HG03103 (cell line): ENCODE measurements at regions not wholly inside any gene's neighbourhood (a gene's known extent, or its start where the extent isn't known, plus 50 kb on each side); places are given as distances from the start of the nearest gene placed in this dataset.
"Not testable (repeated sequence)": the region's sequence is repeated elsewhere in the genome, so short reads cannot be mapped to it uniquely, and the experiment has no call there.

ENCODE experiments used
- ATAC-seq: cut with Tn5 transposase; IDR thresholded peaks from one replicate; pipeline ENCODE4 v1.9.1; 2021; ENCODE audit warnings: low read depth; ENCODE audit not compliant: unreplicated experiment

DNA sequence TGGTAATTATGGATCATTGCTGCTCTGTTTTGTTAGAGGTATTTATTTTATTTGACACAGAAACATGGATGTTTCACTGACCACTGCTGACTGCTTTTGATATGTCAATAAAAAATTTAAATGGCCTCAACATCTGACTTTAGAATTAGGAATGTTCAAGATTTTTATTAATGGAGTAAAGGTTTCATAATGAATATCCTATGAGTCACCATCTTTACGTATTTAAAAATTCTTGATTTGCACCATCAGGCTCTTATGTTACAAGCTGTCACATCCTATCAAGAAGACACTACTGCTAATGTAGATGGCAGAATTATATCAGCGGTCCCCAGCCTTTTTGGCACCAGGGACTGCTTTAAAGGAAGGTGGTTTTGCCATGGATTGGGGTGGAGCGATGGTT is 578.7 kb upstream of the NRP1 start:
- ATAC-seq = no peak

DNA sequence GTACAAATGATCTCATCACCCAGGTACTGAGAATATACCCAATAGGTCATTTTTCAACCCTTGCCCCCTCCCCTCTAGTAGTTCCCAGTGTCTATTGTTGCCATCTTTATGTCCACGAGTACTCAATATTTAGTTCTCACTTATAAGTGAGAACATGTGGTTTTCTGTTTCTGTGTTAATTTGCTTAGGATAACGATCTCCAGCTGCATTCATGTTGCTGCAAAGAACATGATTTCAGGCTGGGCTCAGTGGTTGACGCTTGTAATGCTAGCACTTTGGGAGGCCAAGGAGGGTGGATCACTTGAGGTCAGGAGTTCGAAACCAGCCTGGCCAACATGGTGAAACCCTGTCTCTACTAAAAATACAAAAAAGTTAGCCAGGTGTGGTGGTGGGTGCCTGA is 575.0 kb upstream of the NRP1 start:
- not testable (repeated sequence) for ATAC-seq

DNA sequence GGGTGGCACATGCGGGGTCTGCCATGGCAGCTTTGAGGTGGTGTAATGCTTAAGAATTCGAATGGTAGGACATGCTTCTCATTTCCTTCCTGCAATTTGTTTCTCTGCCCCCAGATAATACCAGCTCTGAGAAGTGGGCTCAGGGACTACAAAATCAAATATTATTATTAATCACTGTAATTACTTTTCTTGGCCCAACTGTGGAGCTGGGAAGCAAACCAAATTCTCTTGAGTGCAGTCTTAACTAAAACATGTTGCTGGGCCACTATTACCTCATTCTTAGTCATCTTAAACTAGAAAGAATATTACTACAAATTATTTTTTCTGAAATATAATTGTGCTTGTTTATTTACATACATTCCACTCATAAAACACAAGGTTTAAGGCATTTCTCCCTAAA is 566.7 kb upstream of the NRP1 start:
- ATAC-seq = no peak

DNA sequence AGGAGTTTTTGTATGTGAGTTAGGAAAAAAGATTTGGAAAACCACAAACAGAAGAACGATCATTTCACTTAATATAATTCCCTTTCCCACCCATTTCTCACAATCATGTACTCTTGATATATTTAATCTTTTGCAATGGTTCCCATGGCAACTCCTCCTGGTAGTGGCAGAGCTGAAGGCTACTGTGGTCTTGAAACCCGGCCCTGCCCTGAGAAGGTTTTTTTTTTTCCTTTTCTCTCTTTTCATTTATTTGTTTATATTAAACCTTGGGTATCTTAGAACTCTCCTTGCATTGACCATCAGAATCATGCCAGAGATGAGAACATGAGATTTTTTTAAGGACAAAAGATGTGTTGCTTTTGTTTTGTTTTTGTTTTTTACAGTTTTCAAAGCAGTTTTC is 566.1 kb upstream of the NRP1 start:
- ATAC-seq = no peak

DNA sequence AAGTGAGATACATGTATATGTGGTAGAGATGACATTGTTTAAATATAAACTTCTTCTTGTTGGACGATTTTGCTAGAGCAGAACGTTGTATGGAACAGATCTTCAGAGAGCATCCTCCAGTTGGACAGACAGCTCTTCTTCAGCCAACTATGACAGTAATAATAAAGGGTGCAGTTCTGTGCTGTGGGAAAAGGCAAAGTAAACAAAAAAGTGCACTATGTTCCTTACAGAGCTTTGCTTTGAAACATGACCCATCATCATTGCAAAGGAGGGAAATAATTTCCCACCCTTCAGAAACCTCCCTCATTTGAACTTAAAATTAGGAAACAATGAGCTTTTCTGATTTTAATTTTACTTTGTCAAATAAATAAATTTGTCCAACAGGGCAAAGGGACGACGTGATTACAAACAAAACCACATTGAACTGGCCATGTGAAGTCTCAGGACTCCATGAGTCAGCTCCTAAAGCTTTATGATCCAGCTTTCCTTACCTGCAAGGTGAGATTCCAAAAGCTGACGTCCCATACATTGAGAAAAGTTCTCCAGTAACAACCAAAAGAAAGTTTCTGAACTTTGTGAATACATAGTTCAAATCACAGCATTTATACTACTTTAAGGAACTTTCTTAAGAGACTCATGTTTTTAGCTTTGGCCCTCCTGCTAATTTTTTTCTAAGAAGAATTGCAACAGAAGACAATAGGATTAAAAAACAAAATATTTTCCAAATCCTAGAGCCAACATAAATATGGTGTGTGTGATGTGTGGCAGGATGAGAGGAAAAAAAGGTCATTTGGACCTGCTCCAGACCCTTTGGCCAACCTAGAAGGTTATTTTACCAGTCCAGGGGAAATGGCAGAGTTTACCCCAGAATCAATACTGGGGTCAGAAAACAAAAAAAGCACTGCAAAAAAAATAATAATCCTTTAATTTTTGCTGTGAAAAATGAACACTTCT is 565.4 kb upstream of the NRP1 start:
- ATAC-seq = no peak

DNA sequence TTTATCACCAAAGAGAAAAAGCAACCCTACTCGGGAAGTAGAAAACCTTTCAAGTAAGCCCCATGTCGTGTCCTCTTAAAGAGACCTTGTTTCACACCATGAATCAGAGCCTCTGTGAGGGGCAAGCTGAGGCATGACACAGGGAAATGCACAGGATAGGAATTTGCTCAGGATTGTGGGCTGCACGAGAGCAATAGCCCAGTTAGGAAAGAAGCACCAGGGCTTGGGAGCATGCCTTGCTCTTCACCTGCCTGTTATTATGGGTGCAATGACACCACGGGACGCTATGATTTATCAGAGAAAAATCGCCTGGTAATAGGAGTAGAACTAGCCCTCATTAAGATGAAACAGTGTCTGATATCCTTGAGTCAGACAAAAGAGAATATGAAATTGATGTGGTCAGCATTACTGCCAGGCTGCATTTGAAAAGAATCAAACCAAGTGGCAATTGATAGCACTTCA is 562.9 kb upstream of the NRP1 start:
- no peak for ATAC-seq

DNA sequence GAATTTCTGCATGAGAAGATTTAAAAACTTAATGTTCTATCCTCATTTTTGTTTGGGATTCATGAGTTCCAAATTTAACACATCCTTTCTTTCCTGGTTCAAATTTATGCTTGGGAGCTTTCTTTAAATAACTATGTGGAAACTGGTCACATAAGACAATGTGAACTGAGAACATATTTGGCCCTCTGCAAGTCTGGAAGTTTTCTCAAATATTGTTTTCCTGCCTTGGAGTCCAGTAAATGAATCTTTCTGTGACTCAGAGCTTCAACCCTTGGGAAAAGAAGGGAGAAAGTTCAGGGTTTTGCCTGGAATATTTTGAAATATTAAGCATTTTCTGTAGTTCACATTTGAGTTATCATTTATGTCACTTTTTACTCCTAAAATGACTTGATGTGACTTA is 559.0 kb upstream of the NRP1 start:
- ATAC-seq = no peak

DNA sequence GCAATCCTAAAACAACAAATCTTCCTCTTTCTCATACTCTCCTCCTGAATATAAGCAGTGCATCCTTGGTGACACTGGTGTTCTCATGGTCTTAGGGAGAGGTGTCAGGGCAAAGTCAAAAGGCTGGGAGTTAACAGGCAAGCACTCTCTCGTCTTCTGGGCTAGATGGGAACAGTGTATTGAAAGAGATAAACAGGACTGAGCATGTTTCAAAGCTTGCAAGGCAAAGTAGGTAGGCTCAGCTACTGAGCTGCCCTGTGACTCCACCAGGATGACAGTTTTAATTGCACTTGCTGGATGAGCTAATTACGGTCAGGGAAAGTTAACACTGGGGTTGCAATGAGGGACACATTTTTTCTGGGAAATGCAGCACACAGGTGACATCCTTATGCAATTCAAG is 554.9 kb upstream of the NRP1 start:
- no peak for ATAC-seq

DNA sequence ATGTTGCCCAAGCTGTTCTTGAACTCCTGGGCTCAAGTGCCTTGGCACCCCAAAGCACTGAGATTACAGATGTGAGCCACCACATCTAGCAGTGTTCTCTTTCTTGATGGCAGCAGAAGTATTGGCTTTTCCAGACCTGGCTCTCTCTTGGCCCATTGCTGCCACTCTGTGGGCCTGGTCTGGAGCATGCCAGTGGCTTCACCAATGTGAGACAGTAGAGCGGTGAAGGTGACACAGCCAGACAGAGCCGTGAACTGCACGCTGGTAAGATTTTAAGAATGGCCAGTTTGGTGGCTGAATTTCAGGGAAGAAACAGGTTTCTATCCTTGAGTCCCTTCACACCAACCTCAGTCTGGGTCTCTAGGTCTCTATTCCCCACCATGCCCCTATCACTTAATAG is 552.7 kb upstream of the NRP1 start:
- ATAC-seq = no peak

DNA sequence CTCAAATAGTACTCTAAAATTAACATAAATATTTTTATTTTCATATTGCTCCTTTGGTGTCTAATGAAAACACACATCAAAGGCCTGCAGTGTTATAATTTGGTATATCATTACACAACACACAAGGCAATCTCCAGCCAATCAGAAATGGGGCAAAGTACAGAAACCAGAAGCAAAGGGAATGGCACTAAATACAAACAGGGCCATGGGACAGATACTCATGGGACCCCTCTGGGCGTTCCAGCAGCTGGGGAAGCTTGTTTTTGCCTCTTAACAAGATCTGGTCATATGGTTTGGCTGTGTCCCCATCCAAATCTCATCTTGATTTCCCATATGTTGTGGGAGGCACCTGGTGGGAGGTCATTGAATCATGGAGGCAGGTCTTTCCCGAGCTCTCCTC is 551.8 kb upstream of the NRP1 start:
- ATAC-seq = no peak

DNA sequence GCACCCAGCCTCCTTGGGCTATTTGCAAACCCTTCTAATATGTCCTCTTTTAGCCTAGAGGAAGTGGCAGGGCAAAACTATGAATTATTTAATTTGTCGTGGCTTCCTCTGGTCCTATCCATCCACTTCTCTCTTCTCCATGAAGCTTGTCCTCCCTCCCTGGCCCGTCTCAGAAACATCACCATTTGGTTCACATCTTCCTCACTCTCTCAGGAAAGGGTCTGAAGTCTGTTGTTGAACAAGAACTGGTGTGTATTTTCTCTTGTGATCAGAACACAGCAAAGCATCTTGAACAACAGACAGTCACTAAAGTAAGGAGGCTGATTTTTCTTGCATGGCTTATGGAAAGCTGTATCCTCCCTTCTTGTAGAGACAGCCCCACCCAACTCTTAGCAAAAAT is 550.1 kb upstream of the NRP1 start:
- no peak for ATAC-seq

DNA sequence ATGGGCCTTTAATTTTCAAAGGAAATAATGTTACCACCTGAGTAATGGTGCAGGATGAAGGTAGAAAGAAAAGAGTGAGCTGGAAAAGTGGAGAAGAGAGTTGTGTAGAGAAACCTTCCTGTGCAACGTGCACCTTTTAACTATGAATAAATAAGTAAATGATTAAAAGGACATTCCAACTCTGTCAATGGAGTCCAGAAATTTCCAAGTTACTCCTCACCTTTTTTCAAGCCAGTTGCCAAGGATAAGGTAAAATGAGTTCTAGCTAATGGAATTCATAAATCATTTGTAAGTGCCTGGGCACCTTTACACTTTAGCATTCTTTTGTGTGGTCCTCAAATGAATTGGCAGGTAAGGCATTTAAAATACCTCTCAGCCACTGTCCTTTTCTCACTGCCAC is 549.4 kb upstream of the NRP1 start:
- no peak for ATAC-seq

DNA sequence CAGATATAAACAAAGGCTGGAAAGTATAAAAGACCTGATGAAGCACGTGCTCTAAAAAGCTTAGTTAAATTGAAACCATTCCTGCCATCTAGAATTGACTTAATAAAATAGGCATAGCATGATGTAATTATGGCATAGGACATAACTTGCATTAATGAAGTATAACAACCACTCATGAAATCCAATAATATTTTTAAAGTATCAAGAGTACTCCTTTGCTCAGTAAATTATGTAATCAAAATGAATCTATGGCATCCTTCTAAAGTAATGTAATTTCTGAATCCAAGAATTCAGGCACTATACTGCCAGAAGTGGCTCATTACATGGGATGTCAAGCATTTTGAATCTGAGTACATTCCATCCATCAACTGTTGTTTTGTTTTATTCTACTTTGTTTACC is 548.5 kb upstream of the NRP1 start:
- ATAC-seq = no peak

DNA sequence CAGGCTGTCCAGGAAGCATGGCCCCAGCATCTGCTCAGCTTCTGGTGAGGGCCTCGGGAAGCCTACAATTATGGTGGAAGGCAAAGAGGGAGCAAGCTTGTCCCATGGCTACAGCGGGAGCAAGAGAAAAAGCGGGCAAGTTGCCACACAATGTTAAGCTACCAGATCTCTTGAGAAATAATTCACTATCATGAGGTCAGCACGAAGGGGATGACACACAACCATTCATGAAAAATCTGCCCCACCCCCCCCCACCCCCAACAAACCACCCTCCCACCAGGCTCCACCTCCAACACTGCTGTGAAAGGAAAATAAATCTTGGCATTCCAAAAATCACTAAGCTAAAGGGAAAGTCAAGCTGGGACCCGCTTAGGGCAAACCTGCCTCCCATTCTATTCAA is 545.8 kb upstream of the NRP1 start:
- no peak for ATAC-seq

DNA sequence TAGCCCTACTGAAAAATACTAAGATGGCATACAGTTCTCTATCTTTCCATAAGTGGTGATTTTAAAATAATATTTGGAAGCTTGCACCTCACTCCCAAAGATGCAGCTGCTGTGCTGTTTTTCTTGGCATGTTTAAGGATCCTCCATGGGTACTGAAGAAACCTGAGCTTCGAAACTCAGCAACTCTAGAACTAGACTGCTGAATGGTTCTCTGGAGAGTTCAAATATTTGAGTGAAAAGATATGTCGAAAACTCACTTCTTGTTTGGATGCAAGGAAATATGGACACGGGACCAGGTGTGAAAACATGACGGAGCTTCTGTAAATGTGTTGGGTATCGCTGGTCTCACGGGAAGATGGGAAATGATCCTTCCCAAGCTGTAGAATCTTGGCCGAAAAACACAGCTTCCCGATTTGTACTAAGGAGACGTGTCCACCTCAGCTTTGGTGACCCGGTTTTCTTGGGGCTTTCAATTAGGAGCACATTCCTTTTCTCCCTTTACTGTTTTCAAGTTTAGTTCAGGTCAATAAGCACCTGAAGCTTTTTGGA is 543.8 kb upstream of the NRP1 start:
- ATAC-seq = no peak

DNA sequence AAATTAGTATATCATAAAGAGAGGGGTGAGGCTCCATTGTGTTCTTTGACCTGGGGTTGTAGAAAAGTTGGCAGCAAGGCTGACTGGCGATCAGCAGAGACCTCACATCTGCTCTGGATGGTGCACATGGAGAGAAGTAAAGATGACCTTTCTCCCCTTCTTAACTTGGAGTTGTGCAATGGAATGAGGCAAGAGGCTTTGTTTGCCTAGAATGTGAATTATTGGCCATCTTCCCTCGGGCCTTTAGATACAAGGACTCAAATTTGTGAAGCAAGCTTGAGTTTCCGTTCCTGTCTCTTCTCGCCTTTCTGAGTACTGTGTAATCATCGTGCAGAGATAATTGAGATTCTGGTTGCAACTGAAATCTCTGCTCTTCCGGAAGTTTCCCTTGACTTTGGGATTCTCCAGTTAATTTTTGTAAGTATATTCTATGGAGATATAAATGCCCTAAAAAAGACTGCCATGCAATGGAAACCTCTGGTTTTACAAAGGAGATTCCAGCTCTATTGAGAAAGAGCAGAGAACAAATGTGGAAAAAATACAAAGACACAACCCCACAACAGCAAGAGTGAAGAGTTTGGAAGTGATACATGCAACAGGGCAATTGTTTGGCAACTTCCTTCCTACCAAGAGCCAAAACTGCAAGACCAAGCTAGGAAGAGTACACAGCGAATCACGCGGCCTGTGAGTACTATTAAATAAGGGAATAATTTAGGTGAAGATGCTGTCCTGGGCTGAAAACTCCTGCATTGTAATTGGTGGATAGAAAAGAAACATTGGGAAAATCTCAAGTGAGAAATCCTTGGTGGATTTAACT is 542.3 kb upstream of the NRP1 start:
- ATAC-seq = no peak

DNA sequence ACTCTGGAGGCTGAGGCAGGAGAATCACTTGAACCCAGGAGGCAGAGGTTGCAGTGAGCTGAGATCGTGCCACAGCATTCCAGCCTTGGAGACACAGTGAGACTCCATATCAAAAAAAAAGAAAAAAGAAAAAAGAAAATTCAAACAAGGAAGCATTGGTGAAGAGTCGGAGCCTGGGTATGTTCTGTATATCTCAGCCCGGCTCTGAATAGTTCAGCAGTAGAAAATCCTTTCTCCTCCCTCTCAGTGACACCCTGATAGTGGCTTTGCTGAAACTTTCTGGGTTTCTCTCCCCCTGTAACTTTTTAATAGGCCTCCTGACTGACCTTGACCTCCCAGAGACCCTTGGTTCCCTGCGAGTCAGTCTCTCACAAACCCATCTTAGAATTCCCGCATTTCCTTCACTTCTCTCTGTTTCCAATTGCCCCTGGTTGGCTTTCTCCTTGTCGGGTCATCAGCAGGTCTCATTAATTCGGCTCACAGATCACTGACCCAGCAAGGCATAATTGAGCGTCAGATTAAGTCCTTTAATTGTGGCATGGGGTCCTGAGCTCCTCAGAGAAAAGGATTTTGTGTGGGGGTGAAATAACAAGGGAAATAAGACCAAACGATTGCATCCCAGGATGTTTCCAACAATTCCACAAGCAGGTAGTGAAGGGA is 541.6 kb upstream of the NRP1 start:
- ATAC-seq = no peak

DNA sequence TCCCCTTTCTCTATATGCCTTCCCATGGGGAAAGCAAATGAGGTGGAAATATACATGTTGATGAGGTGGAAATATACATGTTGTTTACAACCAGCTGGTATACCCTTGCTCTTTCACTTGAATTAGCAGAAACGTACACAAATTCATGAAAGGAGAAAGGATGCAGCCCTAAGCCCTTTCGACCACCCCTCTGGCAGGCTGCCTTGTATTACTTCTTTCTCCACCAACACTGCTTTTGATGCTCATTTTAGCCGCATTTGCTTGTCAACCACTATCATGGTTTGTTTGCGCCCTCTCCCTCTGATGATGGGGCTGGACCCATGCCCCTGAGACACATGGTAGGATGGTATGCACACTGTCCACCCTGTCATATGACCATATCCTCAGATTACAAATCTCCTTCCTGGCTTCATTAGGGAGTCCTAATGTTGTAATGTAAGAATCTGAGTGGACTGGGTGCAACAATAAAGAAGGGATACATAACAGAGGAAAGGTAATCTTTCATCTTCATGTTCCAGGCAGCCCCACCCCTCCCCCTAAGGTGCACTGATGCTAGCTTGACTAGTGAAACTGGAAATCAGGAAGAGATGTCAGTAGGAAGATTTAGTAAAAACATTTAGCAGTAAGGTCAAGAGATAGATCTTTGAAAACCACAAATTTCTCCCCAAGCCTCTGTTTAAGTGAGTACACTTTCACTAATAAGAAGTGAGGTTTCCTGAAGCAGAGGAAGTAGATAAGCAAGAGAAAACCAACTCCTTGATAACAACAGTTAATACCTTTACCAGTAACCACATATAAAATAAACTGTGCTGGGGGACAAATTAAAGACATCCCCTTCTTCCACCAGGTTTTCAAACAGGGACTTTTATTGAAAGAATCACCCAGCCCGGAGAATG is 536.8 kb upstream of the NRP1 start:
- no peak for ATAC-seq

DNA sequence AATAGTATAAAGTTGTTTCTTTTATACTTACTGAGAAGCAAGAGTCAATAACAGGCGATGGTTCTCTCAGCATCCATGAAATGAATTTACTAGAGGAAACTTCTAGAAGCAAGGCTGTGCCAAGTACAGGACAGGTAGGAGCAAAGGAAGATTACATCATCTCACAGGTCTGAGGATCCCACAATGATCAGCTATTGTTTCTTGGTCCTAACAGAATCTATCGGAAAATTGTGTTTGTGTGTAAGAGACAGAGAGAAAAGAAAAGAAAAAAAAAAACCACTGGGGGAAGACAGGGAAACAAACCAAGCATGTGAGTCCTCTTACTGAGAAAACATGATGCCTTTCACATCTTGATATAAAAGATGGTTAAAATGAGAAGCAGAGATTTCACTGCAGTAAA is 535.0 kb upstream of the NRP1 start:
- ATAC-seq = no peak

DNA sequence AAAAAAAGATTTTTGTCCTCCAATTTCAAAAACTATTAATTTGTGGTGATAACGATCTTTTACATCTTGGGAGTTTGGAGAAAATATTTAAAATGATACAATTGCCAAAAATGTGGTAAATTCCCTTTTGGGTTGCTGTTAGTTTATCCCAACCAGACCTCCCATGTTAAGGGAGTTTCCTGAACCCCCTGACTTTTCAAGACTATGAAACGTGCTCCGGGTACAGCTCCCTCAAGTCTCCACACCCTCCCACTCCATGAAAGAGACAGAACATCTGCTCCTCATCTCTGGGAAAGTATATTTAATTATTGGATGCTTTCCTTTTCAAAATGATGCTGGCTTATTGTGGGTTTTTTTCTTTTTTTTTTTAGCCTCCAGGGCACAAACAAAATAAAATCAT is 534.6 kb upstream of the NRP1 start:
- no peak for ATAC-seq
